HEK293 (cell line): ENCODE measurements at regions not wholly inside any gene's neighbourhood (a gene's known extent, or its start where the extent isn't known, plus 50 kb on each side); places are given as distances from the start of the nearest gene placed in this dataset.

ENCODE experiments used
- ZNF132 ChIP-seq: fragments of 450-650 bp; formaldehyde crosslinking; IDR thresholded peaks from 2 replicates; pipeline ENCODE4 v1.5.1; 2017; ENCODE audit warnings: missing biosample characterization, missing genetic modification characterization, borderline replicate concordance
- ZNF670 ChIP-seq: fragments of 450-650 bp; formaldehyde crosslinking; IDR thresholded peaks from 2 replicates; pipeline ENCODE4 v1.5.1; 2016; ENCODE audit warnings: missing biosample characterization, missing genetic modification characterization, low read depth
- ZNF792 ChIP-seq: fragments of 450-650 bp; formaldehyde crosslinking; IDR thresholded peaks from 2 replicates; pipeline ENCODE4 v1.5.1; 2016; ENCODE audit warnings: missing biosample characterization, missing genetic modification characterization
- TF ChIP-seq, protein P1 (sequence below): fragments of 450-650 bp; formaldehyde crosslinking; IDR thresholded peaks from 2 replicates; pipeline ENCODE4 v1.5.1; 2017; ENCODE audit warnings: missing biosample characterization, missing genetic modification characterization
- TF ChIP-seq, protein P2 (sequence below): fragments of 450-650 bp; formaldehyde crosslinking; IDR thresholded peaks from 2 replicates; pipeline ENCODE4 v1.5.1; 2016; ENCODE audit warnings: missing biosample characterization, missing genetic modification characterization
- TF ChIP-seq, protein P3 (sequence below): fragments of 450-650 bp; formaldehyde crosslinking; IDR thresholded peaks from 2 replicates; pipeline ENCODE4 v1.5.1; 2016; ENCODE audit warnings: missing biosample characterization, missing genetic modification characterization
- TF ChIP-seq, protein P4 (sequence below): fragments of 450-650 bp; formaldehyde crosslinking; IDR thresholded peaks from 2 replicates; pipeline ENCODE4; 2016; ENCODE audit warnings: missing biosample characterization, missing genetic modification characterization
- TF ChIP-seq, protein P5 (sequence below): fragments of 450-650 bp; formaldehyde crosslinking; optimal IDR thresholded peaks from 2 replicates; pipeline ENCODE3; 2016; ENCODE audit warnings: missing biosample characterization, mild to moderate bottlenecking, missing genetic modification characterization

DNA sequence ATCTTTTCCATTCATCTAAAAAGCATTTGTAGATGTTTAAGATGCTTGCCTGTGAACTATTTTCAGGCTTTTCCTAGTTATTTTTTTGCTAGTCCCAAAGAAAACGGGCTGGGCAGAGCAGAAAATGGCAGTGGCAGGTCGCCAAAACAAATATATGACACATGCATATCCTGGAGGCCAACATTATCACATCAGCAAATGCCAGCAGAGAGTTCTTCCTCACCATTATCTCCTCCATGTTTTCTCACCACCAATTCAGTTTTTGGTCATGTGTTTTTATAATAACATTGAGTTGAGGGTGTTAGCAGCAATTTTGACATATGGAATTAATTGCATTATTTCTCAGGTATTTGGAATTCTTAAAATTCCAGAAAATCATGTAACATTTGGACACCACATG lies 97.9 kb upstream of the EOLA2 start:
- TF ChIP-seq, protein P1, sequence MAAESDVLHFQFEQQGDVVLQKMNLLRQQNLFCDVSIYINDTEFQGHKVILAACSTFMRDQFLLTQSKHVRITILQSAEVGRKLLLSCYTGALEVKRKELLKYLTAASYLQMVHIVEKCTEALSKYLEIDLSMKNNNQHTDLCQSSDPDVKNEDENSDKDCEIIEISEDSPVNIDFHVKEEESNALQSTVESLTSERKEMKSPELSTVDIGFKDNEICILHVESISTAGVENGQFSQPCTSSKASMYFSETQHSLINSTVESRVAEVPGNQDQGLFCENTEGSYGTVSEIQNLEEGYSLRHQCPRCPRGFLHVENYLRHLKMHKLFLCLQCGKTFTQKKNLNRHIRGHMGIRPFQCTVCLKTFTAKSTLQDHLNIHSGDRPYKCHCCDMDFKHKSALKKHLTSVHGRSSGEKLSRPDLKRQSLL (tag by site-specific recombination): no peak
- TF ChIP-seq ZNF792 (tag by site-specific recombination) (no peak), ZNF132 (tag by site-specific recombination) (no peak), ZNF670 (no peak)
- TF ChIP-seq, protein P2, sequence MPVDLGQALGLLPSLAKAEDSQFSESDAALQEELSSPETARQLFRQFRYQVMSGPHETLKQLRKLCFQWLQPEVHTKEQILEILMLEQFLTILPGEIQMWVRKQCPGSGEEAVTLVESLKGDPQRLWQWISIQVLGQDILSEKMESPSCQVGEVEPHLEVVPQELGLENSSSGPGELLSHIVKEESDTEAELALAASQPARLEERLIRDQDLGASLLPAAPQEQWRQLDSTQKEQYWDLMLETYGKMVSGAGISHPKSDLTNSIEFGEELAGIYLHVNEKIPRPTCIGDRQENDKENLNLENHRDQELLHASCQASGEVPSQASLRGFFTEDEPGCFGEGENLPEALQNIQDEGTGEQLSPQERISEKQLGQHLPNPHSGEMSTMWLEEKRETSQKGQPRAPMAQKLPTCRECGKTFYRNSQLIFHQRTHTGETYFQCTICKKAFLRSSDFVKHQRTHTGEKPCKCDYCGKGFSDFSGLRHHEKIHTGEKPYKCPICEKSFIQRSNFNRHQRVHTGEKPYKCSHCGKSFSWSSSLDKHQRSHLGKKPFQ (tag by site-specific recombination): no peak
- TF ChIP-seq, protein P3, sequence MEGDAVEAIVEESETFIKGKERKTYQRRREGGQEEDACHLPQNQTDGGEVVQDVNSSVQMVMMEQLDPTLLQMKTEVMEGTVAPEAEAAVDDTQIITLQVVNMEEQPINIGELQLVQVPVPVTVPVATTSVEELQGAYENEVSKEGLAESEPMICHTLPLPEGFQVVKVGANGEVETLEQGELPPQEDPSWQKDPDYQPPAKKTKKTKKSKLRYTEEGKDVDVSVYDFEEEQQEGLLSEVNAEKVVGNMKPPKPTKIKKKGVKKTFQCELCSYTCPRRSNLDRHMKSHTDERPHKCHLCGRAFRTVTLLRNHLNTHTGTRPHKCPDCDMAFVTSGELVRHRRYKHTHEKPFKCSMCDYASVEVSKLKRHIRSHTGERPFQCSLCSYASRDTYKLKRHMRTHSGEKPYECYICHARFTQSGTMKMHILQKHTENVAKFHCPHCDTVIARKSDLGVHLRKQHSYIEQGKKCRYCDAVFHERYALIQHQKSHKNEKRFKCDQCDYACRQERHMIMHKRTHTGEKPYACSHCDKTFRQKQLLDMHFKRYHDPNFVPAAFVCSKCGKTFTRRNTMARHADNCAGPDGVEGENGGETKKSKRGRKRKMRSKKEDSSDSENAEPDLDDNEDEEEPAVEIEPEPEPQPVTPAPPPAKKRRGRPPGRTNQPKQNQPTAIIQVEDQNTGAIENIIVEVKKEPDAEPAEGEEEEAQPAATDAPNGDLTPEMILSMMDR (tag by site-specific recombination): no peak
- TF ChIP-seq, protein P4, sequence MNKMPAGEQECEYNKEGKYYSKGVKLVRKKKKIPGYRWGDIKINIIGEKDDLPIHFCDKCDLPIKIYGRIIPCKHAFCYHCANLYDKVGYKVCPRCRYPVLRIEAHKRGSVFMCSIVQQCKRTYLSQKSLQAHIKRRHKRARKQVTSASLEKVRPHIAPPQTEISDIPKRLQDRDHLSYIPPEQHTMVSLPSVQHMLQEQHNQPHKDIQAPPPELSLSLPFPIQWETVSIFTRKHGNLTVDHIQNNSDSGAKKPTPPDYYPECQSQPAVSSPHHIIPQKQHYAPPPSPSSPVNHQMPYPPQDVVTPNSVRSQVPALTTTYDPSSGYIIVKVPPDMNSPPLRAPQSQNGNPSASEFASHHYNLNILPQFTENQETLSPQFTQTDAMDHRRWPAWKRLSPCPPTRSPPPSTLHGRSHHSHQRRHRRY (tag by site-specific recombination): no peak
- TF ChIP-seq, protein P5, sequence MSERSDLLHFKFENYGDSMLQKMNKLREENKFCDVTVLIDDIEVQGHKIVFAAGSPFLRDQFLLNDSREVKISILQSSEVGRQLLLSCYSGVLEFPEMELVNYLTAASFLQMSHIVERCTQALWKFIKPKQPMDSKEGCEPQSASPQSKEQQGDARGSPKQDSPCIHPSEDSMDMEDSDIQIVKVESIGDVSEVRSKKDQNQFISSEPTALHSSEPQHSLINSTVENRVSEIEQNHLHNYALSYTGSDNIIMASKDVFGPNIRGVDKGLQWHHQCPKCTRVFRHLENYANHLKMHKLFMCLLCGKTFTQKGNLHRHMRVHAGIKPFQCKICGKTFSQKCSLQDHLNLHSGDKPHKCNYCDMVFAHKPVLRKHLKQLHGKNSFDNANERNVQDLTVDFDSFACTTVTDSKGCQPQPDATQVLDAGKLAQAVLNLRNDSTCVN (tag by site-specific recombination): no peak
